Smooth muscle cell (in vitro differentiated cells): ENCODE measurements at regions not wholly inside any gene's neighbourhood (a gene's known extent, or its start where the extent isn't known, plus 50 kb on each side); places are given as distances from the start of the nearest gene placed in this dataset.

Experiments
- DNase-seq: peaks from one replicate; lab custom pipeline; 2025; ENCODE audit not compliant: unreplicated experiment; lab: John Stamatoyannopoulos, UW
- H2AFZ ChIP-seq: fragments of 200-600 bp; sonication (generic); 2 replicates; pipeline ENCODE4 v1.6.0; 2016; ENCODE audit warnings: antibody characterized with exemption, low read depth, mild to moderate bottlenecking
- H3F3A ChIP-seq: fragments of 200-600 bp; sonication (generic); 2 replicates; pipeline ENCODE4 v1.6.0; 2017; ENCODE audit warnings: antibody characterized with exemption, low read depth
- H3K27ac ChIP-seq: fragments of 200-600 bp; sonication (generic); 2 replicates; pipeline ENCODE4 v1.5.1; 2016; ENCODE audit warnings: low read depth, mild to moderate bottlenecking
- H3K27me3 ChIP-seq: fragments of 200-600 bp; sonication (generic); 2 replicates; pipeline ENCODE4 v1.6.1; 2016; ENCODE audit warnings: low read depth, mild to moderate bottlenecking
- H3K36me3 ChIP-seq: fragments of 200-600 bp; sonication (generic); 2 replicates; pipeline ENCODE4 v1.5.1; 2016; ENCODE audit warnings: low read depth
- H3K4me1 ChIP-seq: fragments of 200-600 bp; sonication (generic); 2 replicates; pipeline ENCODE4 v1.5.1; 2016; ENCODE audit warnings: low read depth
- H3K4me2 ChIP-seq: fragments of 200-600 bp; sonication (generic); 2 replicates; pipeline ENCODE4 v1.6.0; 2016; ENCODE audit warnings: mild to moderate bottlenecking
- H3K4me3 ChIP-seq: fragments of 200-600 bp; sonication (generic); 2 replicates; pipeline ENCODE4 v1.5.1; 2016; ENCODE audit warnings: mild to moderate bottlenecking
- H3K79me2 ChIP-seq: fragments of 200-600 bp; sonication (generic); 2 replicates; pipeline ENCODE4 v1.6.0; 2016; ENCODE audit warnings: low read depth, mild to moderate bottlenecking
- H3K9ac ChIP-seq: fragments of 200-600 bp; sonication (generic); 2 replicates; pipeline ENCODE4 v1.6.0; 2016; ENCODE audit warnings: low read depth
- H3K9me3 ChIP-seq: fragments of 200-600 bp; sonication (generic); replicated peaks from 2 replicates; pipeline ENCODE4 v1.5.1; 2016; ENCODE audit warnings: low read depth
- H4K20me1 ChIP-seq: fragments of 200-600 bp; sonication (generic); 2 replicates; pipeline ENCODE4 v1.6.0; 2016; ENCODE audit warnings: low read depth
- CTCF ChIP-seq: fragments of 200-600 bp; sonication (generic); IDR thresholded peaks from 2 replicates; pipeline ENCODE4 v1.5.1; 2017; ENCODE audit warnings: borderline replicate concordance, mild to moderate bottlenecking, antibody characterized with exemption; ENCODE audit not compliant: insufficient read depth, poor library complexity, severe bottlenecking
- WGBS: methylation state at CpG from one replicate; pipeline ENCODE4 v1.1.7; 2016; ENCODE audit warnings: low lambda C conversion rate; 5-methylcytosine and 5-hydroxymethylcytosine counted together

- no peak for DNase-seq
- H2AFZ ChIP-seq = no peak overlapping the region
- TF ChIP-seq CTCF = peak; percentile 57
Observed at GRCh38 chr15:58269455-58270414, 131.6 kb downstream of the AQP9 start.

GRCh38 chr15:58271410-58271809 is 133.2 kb downstream of the AQP9 start:
- H3F3A ChIP-seq = no peaks in the 10 kb centered on the region
- no peak overlapping the region for H3K4me2 ChIP-seq
- H3K4me1 ChIP-seq = no peaks in the 10 kb centered on the region
- peaks cover 12% of the 10 kb centered on the region for H3K9me3 ChIP-seq
- H3K4me3 ChIP-seq = no peak overlapping the region
- no peaks in the 10 kb centered on the region for H3K79me2 ChIP-seq
- H3K9ac ChIP-seq = no peak overlapping the region
- H4K20me1 ChIP-seq = no peaks in the 10 kb centered on the region
- H3K27me3 ChIP-seq = no peaks in the 10 kb centered on the region
- no peak for TF ChIP-seq CTCF
- DNase-seq = no peak
- WGBS = 99% methylated on average over 3 of the region's 3 CpGs
- H3K36me3 ChIP-seq = peaks cover 8% of the 10 kb centered on the region
- H2AFZ ChIP-seq = no peak overlapping the region
- no peak overlapping the region for H3K27ac ChIP-seq

More at GRCh38 chr15:58269455-58270414, 131.6 kb downstream of the AQP9 start:
- Histone ChIP-seq H3K4me3 (no peak overlapping the region), H3K79me2 (no peaks in the 10 kb centered on the region), H3K27me3 (no peaks in the 10 kb centered on the region), H4K20me1 (no peaks in the 10 kb centered on the region), H3F3A (no peaks in the 10 kb centered on the region), H3K4me2 (no peak overlapping the region), H3K4me1 (peaks cover 3% of the 10 kb centered on the region), H3K36me3 (peaks cover 8% of the 10 kb centered on the region), H3K27ac (no peak overlapping the region), H3K9me3 (peaks cover 12% of the 10 kb centered on the region), H3K9ac (no peak overlapping the region)
- WGBS = 62% methylated on average over 10 of the region's 10 CpGs

GRCh38 chr15:58273104-58273503 is 134.9 kb downstream of the AQP9 start:
- Histone ChIP-seq H3K27me3 (no peaks in the 10 kb centered on the region), H3K4me2 (no peak overlapping the region), H2AFZ (no peak overlapping the region), H3K27ac (no peak overlapping the region), H3K4me1 (no peaks in the 10 kb centered on the region), H3K36me3 (peaks cover 8% of the 10 kb centered on the region), H3K4me3 (no peak overlapping the region), H4K20me1 (no peaks in the 10 kb centered on the region), H3K9ac (no peak overlapping the region), H3K79me2 (no peaks in the 10 kb centered on the region), H3K9me3 (peaks cover 12% of the 10 kb centered on the region), H3F3A (no peaks in the 10 kb centered on the region)
- WGBS = over 99% methylated on average over 7 of the region's 7 CpGs
- no peak for DNase-seq
- no peak for TF ChIP-seq CTCF
